GM13977 (cell line): ENCODE measurements at regions not wholly inside any gene's neighbourhood (a gene's known extent, or its start where the extent isn't known, plus 50 kb on each side); places are given as distances from the start of the nearest gene placed in this dataset.

Experiments used
- DNase-seq: peaks from one replicate; pipeline ENCODE4 v3.0.0; 2012; ENCODE audit warnings: low spot score
- CTCF ChIP-seq: IDR thresholded peaks from 2 replicates; pipeline ENCODE4 v1.5.1; 2012; ENCODE audit warnings: mild to moderate bottlenecking, control low read depth; ENCODE audit not compliant: insufficient read depth; ENCODE audit errors: extremely low read depth, missing control alignments
- in situ Hi-C: fragments of 300-500 bp; cut with MboI; formaldehyde crosslinking; loops from one replicate; pipeline ENCODE4 v1.12.0; 2022; ENCODE audit warnings: low sequenced_read_pairs, low pct_unique_long_range_greater_than_20kb, mixed read lengths, inconsistent platforms; ENCODE audit not compliant: unreplicated experiment

- DNase-seq = no peak
- in situ Hi-C loops = no loop called here
- TF ChIP-seq CTCF = no peak
These were observed 592.0 kb downstream of the UTRN start for GRCh38 chr6:144877118-144877517.

- no peak for TF ChIP-seq CTCF
- DNase-seq = no peak
- in situ Hi-C loops = no loop called here
These were observed 593.4 kb downstream of the UTRN start for GRCh38 chr6:144878577-144878976.

GRCh38 chr6:144879436-144879835 lies 594.3 kb downstream of the UTRN start:
- DNase-seq = no peak
- in situ Hi-C loops = no loop called here
- no peak for TF ChIP-seq CTCF

- DNase-seq = no peak
- in situ Hi-C loops = no loop called here
- no peak for TF ChIP-seq CTCF
These were observed 597.3 kb downstream of the UTRN start for GRCh38 chr6:144882425-144882824.

- no peak for TF ChIP-seq CTCF
- in situ Hi-C loops = no loop called here
- no peak for DNase-seq
These were observed 598.8 kb downstream of the UTRN start for GRCh38 chr6:144883915-144884314.

GRCh38 chr6:144885817-144886216 lies 600.7 kb downstream of the UTRN start:
- no peak for TF ChIP-seq CTCF
- in situ Hi-C loops = no loop called here
- no peak for DNase-seq

GRCh38 chr6:144886682-144887081 lies 601.5 kb downstream of the UTRN start:
- in situ Hi-C loops = no loop called here
- TF ChIP-seq CTCF = no peak
- DNase-seq = no peak
